GM18870 (cell line): ENCODE measurements at regions not wholly inside any gene's neighbourhood (a gene's known extent, or its start where the extent isn't known, plus 50 kb on each side); places are given as distances from the start of the nearest gene placed in this dataset.
"Not testable (repeated sequence)": the region's sequence is repeated elsewhere in the genome, so short reads cannot be mapped to it uniquely, and the experiment has no call there.

Experiments used
- ATAC-seq: cut with Tn5 transposase; IDR thresholded peaks from one replicate; pipeline ENCODE4 v1.9.1; 2021; ENCODE audit warnings: moderate library complexity; ENCODE audit not compliant: unreplicated experiment

DNA sequence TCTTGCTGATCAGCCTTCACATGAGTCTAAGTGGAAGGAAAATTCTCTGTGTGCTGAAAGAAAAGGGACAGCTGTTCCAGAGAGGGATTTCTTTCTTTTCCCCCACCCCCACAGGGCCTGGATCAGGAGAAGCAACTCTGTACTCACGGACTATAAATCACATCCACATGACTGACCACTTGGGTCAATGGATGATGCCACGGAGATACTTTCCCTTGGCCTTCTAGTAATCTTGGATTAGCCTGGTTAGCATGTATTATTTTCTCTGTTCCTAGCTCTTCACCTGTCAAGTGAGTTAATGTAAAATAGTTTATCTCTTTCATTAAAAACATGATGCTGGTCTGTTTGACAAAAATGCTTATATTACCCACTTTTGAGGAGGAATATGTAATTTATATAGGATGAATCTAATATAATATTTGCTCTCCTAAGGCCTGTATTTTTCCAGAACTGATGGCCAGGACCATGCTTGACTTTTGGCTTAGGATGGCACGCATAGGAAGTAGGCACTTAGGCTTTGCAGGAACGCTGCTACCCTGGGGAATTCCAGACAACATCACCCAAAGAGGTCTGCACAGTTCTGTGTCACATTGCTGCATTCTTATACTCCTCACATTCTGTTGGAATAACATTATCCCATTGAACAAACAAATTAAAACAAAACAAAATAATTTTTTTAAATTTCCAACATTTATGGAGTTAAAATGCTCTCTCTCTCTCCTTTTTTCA lies 892.1 kb downstream of the TLE1 start:
- no peak for ATAC-seq

DNA sequence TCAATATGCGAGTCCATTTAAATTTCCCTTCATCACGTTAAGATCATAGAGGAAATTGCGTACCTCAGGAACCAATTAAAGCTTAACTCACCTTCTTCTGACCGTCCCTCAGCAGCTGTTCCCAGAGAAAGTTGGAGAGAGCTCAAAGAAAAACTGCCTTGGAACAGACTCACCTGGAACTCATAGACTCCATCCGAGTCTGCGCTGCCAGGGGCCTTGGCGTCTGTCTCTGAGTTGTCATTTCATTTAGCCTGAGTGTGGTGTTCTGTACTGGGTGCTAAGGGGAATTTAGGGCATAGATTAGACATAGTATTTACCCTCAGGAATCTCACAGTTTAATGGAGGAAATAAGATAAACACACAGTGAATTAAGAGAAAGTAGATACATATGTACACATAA lies 892.7 kb downstream of the TLE1 start:
- no peak for ATAC-seq

DNA sequence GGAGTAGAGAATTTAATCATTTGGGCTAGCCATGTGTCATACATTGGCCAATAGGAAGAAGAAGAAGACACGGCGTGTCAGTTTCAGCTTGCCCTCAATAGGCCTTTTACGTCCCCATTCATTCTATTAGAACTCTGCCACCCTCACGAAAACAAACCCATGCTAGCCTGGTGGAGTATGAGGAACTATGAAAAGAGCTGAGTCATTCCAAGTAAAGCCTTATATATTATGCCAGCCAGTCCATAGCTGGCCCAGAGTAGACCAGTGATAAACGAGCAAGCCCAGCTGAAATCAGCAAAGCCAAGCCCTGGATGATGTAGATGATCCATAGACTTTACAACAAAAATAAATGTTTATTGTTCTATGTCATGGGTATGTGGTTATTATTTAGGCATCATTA lies 895.1 kb downstream of the TLE1 start:
- no peak for ATAC-seq

DNA sequence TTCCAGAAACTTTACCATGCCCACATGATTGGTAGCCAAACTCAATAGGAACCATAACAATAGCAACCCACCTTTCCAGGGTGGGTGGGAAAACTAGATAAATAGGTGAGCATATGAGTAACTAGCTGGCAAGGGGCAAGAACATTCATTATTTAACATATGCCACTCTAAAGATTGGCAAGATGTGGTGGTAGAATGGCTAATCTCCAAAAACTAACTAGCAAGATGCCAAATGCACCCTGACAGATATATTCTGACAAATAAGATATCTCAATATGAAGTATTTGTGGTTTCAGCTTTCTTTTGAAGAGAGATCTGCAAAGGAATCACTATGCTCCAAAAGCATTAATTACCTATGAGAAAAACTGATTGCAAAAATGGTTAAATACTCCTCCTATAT lies 895.6 kb downstream of the TLE1 start:
- no peak for ATAC-seq

DNA sequence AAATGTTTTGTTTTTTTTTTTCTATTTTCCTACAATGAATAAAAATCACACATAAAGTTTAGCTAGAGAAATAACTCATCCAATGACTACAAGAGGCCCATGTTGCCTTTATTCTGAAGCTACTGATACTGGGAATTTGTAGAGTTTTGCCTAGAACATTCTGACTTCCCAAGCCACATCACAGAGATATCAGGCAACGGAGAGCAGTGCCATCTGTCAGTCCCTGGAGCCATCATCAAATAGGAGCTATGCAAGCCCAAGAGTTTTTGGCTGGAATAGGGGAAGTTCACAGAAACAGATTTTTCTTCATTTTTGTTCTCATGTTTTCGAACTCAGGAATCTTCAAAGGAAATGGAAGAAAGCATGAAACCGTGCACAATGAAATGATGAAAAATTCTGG lies 896.6 kb downstream of the TLE1 start:
- no peak for ATAC-seq

DNA sequence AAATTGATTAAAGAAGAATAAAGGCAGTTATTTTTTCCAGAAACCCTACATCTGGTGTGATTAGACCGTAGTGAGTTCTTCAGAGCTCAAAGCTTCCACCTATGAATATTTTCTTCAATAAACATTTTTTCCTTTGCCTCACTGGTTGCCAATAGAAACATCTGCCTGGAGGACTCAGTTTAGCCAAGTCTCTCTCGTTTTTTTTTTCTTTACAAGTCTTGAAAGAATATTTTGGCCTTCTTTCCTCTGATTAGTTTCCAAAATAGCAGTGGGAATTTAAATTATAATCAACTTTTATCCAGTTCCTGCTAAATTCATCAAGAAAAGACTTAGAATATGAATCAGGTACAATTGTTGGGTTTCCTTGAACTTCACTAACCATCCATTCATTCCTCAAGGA lies 897.5 kb downstream of the TLE1 start:
- ATAC-seq: no peak

DNA sequence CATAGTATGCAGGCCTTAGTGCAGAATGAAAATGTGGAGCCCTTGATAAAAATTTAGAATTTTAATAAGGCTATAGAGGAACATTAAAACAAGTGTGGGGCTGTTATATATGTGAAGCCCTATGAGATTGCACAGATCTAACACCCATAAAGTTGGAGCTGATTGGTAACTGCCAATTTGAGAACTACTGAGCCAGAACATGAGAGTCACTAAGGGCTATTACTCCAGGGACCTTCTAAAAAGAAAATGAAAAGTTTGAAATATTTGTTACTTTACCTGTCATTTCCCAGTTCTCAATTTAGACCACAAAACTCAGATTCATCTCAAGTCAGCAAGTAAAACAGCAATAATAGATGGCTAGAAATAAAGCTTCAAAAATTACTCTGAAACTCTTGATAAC lies 898.6 kb downstream of the TLE1 start:
- no peak for ATAC-seq

DNA sequence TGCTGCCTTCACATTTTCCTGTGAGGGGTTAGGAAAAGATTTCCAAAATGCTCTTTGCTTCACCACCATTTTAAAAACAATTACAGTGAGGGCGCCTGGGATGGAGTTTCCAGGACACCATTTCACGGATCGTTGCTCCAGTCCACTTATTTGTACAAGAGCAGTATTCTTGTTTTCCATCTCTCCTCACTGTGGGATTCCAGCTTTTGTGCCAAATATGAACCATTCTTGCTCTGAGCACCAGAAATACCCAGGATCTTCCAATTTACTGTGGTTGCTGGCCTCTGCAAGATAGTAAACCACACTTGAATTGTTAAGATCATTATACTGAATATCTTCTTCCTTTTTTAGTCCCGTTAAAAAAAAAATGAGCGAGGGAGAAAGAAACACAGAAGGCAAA lies 899.5 kb downstream of the TLE1 start:
- no peak for ATAC-seq

DNA sequence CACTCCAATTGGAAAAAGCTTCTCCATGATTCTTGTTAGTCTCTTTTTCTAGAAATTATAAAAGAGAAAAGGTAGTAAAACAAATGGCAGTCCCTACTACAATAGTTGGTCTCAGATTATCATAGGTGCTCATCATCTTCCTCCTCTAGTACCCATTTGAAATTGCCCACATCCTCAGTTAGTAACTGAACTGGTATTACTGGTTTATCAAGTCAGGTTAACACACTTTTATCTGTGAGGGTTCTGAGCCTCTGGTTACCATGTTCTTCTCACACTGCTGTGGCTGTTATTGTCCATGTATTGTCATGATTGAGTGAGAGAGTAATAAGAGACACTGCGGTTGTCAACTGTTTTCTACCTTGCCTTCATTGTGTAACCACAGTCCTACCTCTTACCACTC lies 901.7 kb downstream of the TLE1 start:
- no peak for ATAC-seq

DNA sequence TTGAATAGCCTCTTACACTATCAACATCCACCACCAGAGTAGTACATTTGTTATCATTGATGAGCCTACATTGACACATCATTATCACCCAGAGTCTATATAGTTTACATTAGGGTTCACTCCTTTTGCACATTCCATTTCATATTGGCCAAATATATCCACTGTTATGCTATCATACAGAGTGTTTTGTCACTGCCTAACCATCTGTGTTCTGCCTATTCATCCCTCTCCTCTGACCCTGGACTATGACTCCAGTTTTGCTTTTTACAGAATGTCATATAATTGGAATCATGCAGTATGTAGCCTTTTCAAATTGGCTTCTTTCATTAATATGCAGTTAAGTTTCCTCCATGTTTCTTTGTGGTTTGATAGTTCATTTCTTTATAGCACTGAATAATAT lies 904.7 kb downstream of the TLE1 start:
- ATAC-seq: no peak

DNA sequence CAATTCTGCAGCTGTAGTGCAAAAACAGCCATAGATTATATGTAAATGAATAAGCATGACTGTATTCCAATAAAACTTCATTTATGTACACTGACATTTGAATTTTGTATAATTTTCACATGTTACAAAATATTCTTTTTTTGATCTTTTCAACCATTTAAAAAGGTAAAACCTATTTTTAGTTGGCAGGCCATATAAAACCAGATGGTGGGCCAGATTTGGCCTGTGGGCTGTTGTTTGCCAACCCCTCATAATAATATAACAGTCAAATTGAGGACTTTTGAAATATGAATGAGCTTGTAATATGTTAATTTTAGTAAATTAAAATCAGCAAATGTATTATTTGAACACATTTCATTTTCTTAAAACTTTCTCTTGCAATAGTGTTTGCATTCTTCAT lies 913.4 kb downstream of the TLE1 start:
- ATAC-seq: no peak

DNA sequence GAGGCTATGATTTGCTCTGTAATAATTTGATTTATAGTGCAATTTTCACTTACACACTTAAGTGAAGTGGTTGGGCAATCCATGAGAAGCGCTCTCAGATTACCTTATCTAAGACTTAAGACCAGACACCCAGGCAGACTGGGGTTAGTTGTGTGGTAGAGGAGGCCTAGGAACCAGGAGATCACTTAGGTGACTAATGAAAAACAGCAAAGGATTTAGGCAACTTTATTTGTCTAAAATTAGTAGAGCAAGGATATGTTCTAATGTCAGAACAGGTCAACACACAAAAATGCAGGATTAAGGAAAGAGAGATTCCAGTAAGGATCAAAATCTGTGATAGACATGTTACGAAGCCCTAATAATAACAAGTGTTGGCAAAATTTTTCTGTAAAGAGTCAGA lies 913.8 kb downstream of the TLE1 start:
- no peak for ATAC-seq

DNA sequence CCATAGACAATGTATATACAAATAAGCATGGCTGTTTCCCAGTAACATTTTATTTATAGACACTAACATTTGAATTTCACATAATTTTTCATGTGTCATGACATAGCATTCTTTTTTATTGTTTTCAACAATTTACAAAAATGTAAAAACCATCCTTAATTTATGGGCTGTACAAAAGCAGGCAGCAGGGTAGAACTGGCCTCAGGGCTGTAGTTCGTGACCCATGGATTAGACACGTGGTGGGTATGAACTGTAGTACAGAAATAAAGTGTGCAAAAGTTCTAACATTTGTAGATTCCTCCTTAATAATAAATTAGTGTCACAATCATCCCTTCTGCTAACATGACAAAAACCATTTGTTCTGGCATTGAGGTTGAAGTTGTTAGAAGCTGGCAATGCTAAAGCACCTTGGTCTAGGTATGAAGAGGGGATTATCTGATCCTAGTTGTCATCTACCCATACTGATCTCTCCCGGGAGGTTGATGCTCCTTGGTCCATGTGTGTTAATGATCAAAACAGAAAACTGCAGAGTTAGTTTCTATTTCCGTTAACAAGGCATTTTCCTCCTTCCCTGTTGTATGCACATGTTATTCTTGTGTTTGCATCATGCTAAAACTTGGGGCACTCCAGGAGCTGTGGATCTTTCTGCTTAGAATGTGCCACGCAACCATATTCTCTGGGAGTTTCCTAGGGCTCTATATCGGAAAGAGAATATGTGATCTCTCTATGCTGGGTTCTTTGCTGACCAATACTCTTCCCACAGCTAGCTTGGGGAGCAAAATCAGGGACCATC lies 917.6 kb downstream of the TLE1 start:
- no peak for ATAC-seq

DNA sequence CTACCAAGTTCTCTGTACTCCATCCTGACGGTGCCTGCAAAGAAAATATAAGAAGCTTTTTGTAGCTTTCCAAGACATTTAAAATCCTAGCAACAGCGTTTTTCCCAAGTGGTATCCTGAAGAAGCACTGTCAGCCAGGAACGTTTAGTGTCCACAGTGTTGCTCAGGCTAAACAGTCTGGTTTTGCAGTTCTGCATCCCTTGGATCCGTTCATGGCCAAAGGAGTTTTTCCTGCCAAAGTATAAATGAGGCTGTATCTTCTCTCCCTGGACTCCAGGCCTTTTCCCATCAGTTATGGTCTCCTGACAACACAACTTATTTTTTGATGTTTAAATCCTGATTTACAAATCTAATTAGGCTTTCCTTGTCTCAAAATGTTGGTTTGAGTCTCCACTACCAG lies 925.8 kb downstream of the TLE1 start:
- ATAC-seq: no peak

DNA sequence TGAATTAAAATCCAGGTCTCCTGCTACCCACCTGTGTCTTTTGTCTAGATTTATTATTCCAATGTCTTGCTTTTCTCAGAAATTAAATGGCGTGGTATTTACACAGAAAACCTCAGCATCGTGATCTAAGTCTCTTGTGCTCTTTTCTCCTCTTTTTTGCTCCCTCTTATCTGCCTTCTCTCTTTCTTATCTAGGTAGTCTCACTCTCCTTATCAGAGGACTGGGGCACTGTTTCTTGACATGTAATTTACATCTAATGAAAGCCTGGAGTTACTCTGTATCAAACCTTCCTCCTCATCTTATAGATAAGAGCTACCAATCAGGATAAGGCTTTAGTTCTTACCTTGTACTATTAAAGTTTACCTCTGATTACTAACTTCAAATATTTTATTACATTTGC lies 933.8 kb downstream of the TLE1 start:
- ATAC-seq: no peak

DNA sequence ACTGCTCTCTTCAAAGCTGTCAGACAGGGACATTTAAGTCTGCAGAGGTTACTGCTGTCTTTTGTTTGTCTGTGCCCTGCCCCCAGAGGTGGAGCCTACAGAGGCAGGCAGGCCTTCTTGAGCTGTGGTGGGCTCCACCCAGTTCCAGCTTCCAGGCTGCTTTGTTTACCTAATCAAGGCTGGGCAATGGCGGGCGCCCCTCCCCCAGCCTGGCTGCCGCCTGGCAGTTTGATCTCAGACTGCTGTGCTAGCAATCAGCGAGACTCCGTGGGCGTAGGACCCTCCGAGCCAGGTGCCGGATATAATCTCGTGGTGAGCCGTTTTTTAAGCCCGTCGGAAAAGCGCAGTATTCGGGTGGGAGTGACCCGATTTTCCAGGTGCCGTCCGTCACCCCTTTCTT lies 942.3 kb downstream of the TLE1 start:
- ATAC-seq: not testable (repeated sequence)

DNA sequence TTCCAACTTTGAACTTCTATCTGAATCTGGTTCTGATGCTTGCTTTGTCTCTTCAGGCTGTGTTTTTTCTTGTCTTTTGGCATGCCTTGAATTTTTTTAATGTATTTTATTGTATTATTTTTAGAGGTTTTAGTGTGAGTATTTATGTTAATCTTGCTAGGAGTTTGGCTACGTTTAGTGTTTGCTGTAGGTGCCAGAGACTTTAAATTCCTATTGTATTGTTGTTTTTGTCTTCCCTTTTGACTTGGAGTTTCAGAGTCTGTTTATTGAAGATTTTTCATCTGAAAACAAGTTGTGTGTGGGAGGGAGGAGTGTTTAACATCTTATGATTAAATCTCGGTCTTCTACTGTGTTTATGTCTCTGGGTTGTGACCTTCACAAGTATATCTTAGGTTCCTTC lies 956.8 kb downstream of the TLE1 start:
- ATAC-seq: no peak

DNA sequence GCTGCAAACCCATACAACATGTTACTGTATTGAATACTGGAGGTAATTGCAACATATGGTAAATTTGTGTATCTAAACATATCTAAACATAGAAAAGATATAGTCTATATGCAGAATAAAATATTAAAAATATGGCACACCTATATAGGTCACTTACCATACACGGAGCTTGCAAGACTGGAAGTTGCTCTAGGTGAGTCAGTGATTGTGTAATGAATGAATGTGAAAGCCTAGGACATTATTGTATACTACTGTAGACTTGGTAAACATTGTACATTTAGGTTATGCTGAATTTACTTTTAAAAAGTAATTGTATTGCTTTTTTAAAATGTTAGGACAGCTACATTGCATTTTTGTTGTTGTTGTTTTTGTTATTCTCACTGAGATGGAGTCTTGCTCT lies 968.8 kb downstream of the TLE1 start:
- ATAC-seq: no peak

DNA sequence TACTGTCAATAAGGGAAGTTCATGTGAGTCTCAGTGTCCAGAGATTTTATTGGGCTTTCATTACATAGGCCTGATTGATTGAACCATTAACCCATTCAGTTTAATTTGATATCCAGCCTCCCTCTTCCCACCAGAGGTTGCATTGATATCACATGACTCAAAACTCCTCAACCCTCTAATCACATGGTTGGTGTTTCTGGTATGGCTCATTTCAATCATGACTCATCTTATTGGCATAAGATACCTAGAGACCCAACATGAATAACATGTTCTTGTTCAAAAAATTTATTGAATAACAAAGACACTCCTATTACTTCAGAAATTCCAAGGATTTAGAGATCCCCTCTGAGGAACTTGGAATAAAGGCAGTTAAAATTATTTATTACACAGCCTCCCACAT lies 982.2 kb downstream of the TLE1 start:
- no peak for ATAC-seq

DNA sequence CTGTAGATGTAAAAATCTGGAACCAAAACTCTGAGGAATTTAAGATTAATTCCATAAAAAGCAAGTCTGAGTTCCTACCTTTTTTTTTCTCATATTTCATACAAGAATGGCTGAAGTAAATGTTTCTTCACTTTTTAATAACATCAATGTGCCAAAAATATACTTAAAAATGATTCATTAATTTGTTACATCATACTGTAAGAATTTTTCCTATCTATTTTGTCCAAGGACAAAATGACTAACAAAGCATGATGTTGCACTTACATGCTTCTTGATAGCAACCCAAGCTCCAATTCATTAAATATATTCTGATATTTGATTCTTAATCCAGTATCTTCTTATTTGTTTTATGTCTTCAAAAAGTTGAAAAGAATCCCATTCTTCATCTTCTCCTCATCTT lies 988.3 kb downstream of the TLE1 start:
- ATAC-seq: no peak

DNA sequence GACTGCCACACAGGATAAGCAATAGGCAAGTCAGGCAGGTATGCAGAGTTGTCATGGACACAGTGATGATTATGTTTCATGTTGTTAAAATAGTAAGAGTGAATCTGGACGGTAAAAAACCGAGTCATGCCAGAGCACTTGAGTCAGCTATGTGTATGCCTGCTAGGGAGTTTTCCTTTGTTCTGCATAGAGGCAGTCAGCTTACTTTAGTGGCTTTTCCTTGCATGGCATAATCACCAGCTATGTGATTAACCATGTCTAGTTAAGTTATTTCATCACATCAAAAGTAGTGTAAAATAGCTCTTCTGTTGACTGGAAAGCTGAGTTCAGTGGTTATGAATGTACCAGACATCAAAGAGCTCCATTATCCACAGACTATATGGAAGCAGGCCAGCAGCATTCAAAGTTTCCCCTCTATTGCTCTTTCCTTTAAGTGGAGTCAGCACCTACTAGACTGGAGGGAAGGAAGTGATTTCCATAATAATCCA lies 989.8 kb downstream of the TLE1 start:
- no peak for ATAC-seq

DNA sequence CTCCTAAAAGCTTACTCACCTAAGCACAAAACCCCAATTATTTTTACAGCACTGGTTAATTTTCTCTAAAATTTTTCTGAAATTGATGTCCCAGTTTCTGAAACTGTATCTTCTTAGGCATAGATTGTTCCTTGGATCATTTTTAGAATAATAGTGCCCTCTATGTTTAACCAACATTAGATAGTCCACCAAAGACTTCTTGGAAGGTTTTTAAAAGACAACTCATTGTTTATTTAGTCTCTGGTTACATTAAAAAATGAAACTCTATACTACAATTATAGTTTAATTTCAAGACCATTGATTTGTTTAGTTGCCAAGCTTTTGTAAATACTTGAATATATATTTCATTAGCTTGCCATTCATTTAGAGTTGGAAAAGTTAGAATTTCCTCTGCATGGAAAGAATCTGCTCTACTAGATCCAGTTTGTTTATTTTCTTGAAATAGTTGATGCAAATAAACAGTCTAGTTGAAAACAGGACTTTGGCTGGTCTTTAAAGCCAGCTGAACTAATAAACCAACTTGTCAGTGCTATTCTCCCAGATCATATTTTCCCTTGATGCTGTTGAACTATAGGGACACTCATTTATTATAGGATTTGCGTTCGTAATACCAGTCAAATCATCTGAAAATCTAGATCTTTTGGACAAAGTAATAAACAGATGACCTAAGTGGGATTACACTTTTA lies 990.5 kb downstream of the TLE1 start:
- no peak for ATAC-seq
